Upper lobe of left lung (tissue), 6 donors: ENCODE measurements at regions not wholly inside any gene's neighbourhood (a gene's known extent, or its start where the extent isn't known, plus 50 kb on each side); places are given as distances from the start of the nearest gene placed in this dataset.

Source experiments
- ATAC-seq, 2 donors: fragments of 200-7000 bp; cut with Tn5 transposase; one replicate each; pipeline ENCODE4 v1.9.1; 2022; ENCODE audit warnings: mild to moderate bottlenecking in 2 of 2, moderate library complexity in 2 of 2; ENCODE audit not compliant: low FRiP score in 2 of 2
- DNase-seq, 2 donors: peaks; one replicate each; pipeline ENCODE4 v3.0.0-alpha.2; 2019 to 2020
- H3K27ac ChIP-seq, 4 donors: fragments of 200-600 bp; sonication (generic); one replicate each; pipeline ENCODE4 v1.5.1; 2016 to 2019
- H3K27me3 ChIP-seq, 4 donors: fragments of 200-600 bp; sonication (generic); one replicate each; pipeline ENCODE4 v1.5.1; 2017 to 2019
- H3K36me3 ChIP-seq, 4 donors: fragments of 200-600 bp; sonication (generic); one replicate each; pipeline ENCODE4 v1.5.1; 2016 to 2019
- H3K4me1 ChIP-seq, 4 donors: fragments of 200-600 bp; sonication (generic); one replicate each; pipeline ENCODE4 v1.5.1; 2018 to 2019
- H3K4me3 ChIP-seq, 4 donors: fragments of 200-600 bp; sonication (generic); one replicate each; pipeline ENCODE4 v1.5.1; 2017 to 2019; ENCODE audit warnings: mild to moderate bottlenecking in 2 of 4, moderate library complexity in 1 of 4
- H3K9me3 ChIP-seq, 4 donors: fragments of 200-600 bp; sonication (generic); one replicate each; pipeline ENCODE4 v1.5.1; 2018 to 2019
- CTCF ChIP-seq, 6 experiments: fragments of 450-650 bp in 4 of 6; fragments of 200-600 bp in 2 of 6; sonication (generic) in 2 of 6; IDR thresholded peaks; one replicate each; pipeline ENCODE4 v1.5.1; 2016 to 2019; ENCODE audit warnings: antibody characterized with exemption in 6 of 6
- EP300 ChIP-seq, 4 donors: sonication (generic); formaldehyde crosslinking; IDR thresholded peaks; one replicate each; pipeline ENCODE4 v1.5.1; 2017; ENCODE audit warnings: antibody characterized with exemption in 4 of 4, control low read depth in 2 of 4
- POLR2A ChIP-seq, 4 donors: fragments of 450-650 bp; IDR thresholded peaks; one replicate each; pipeline ENCODE4 v1.5.1; 2016 to 2017; ENCODE audit warnings: antibody characterized with exemption in 4 of 4, mild to moderate bottlenecking in 2 of 4
- POLR2AphosphoS5 ChIP-seq, 2 donors: sonication (generic); formaldehyde crosslinking; IDR thresholded peaks; one replicate each; pipeline ENCODE4 v1.5.1; 2017; ENCODE audit warnings: antibody characterized with exemption in 2 of 2
- WGBS, 2 donors: methylation state at CpG; one replicate each; pipeline ENCODE4 v1.1.5; 2017 to 2018; 5-methylcytosine and 5-hydroxymethylcytosine counted together
- donor health status: DM: no; HTN: no; CAD: no; lungs with moderate emphysema.
- donor health status: DM: no; HTN: yes; CAD: no; lungs with severe emphysema.

- Histone ChIP-seq H3K4me1 (peaks cover 0 to 7% (median 0%) of the 10 kb centered on the region in 4 donors), H3K4me3 (no peak overlapping the region), H3K27me3 (peaks cover 0 to under 1% (median 0%) of the 10 kb centered on the region in 4 donors), H3K36me3 (no peaks in the 10 kb centered on the region), H3K27ac (no peak overlapping the region), H3K9me3 (no peaks in the 10 kb centered on the region)
- peak; percentile 60 to 78 for ATAC-seq
- TF ChIP-seq EP300 (IDR thresholded peaks at IDR 0.05) (no peak), POLR2AphosphoS5 (IDR thresholded peaks at IDR 0.05) (no peak), POLR2A (IDR thresholded peaks at IDR 0.05) (no peak), CTCF (IDR thresholded peaks at IDR 0.05) (peak; percentile 75 to 95 (median 92))
- WGBS, 2 donors: 48 to 74% methylated on average over 18 to 31 of the region's 31 CpGs
- peak; percentile 64 to 98 for DNase-seq
These were observed 217.3 kb downstream of the RBFOX3 start for GRCh38 chr17:79393358-79394052.

- H3K27me3 ChIP-seq: peaks cover 0 to 5% (median 0%) of the 10 kb centered on the region in 4 donors
These were observed 218.3 kb downstream of the RBFOX3 start for GRCh38 chr17:79392598-79392997.

GRCh38 chr17:79391376-79392233 lies 219.2 kb downstream of the RBFOX3 start:
- peaks cover 0 to 7% (median 0%) of the 10 kb centered on the region in 4 donors for H3K4me1 ChIP-seq
- H3K9me3 ChIP-seq: no peaks in the 10 kb centered on the region
- 27 to 41% methylated on average over 17 to 31 of the region's 31 CpGs for whole genome bisulfite sequencing, 2 donors
- TF ChIP-seq POLR2AphosphoS5 (IDR thresholded peaks at IDR 0.05) (no peak), CTCF (IDR thresholded peaks at IDR 0.05) (peak; percentile 67 to 94 (median 80)), POLR2A (IDR thresholded peaks at IDR 0.05) (no peak), EP300 (IDR thresholded peaks at IDR 0.05) (no peak)
- peaks cover 0 to 5% (median 0%) of the 10 kb centered on the region in 4 donors for H3K27me3 ChIP-seq
- H3K4me3 ChIP-seq: no peak overlapping the region
- DNase-seq (peak; percentile 55 to 85), ATAC-seq (peak in 1 of 2 donors; percentile 70)
- H3K27ac ChIP-seq: no peak overlapping the region
- H3K36me3 ChIP-seq: no peaks in the 10 kb centered on the region

More at GRCh38 chr17:79392598-79392997, 218.3 kb downstream of the RBFOX3 start:
- Histone ChIP-seq H3K4me1 (peaks cover 0 to 7% (median 0%) of the 10 kb centered on the region in 4 donors), H3K9me3 (no peaks in the 10 kb centered on the region), H3K27ac (no peak overlapping the region), H3K36me3 (no peaks in the 10 kb centered on the region), H3K4me3 (no peak overlapping the region)
- no peak for DNase-seq
- TF ChIP-seq POLR2AphosphoS5 (IDR thresholded peaks at IDR 0.05): no peak
- no peak for TF ChIP-seq POLR2A (IDR thresholded peaks at IDR 0.05)
- no peak for TF ChIP-seq CTCF (IDR thresholded peaks at IDR 0.05)
- TF ChIP-seq EP300 (IDR thresholded peaks at IDR 0.05): no peak
- WGBS, 2 donors: 91 to 92% methylated on average over 3 to 5 of the region's 5 CpGs
- no peak for ATAC-seq

- 86 to 100% methylated on average over 1 to 19 of the region's 19 CpGs for WGBS, 2 donors
- DNase-seq (peak in 1 of 2 donors; percentile 61), ATAC-seq (no peak)
- TF ChIP-seq EP300 (IDR thresholded peaks at IDR 0.05) (no peak), CTCF (IDR thresholded peaks at IDR 0.05) (no peak), POLR2AphosphoS5 (IDR thresholded peaks at IDR 0.05) (no peak), POLR2A (IDR thresholded peaks at IDR 0.05) (no peak)
- H3K4me3 ChIP-seq: no peak overlapping the region
- H3K36me3 ChIP-seq: no peaks in the 10 kb centered on the region
- H3K27me3 ChIP-seq: peaks cover 0 to 5% (median 0%) of the 10 kb centered on the region in 4 donors
- peaks cover 0 to 7% (median 0%) of the 10 kb centered on the region in 4 donors for H3K4me1 ChIP-seq
- H3K27ac ChIP-seq: no peak overlapping the region
- no peaks in the 10 kb centered on the region for H3K9me3 ChIP-seq
These were observed 221.0 kb downstream of the RBFOX3 start for GRCh38 chr17:79389896-79390295.
